ENCODE measurements at regions not wholly inside any gene's neighbourhood (a gene's known extent, or its start where the extent isn't known, plus 50 kb on each side); places are given as distances from the start of the nearest gene placed in this dataset.
"Not testable (repeated sequence)": the region's sequence is repeated elsewhere in the genome, so short reads cannot be mapped to it uniquely, and the experiment has no call there.

GRCh38 chr12:131199221-131199620, 245.5 kb downstream of the ADGRD1 start:
- Histone ChIP-seq H3K9me3 (no peaks in the 10 kb centered on the region), H3K36me3 (no peaks in the 10 kb centered on the region), H3K27ac (no peak overlapping the region), H3K4me1 (ENCODE audit: control insufficient read depth in 1 of 2, low read depth in 2 of 2) (no peaks in the 10 kb centered on the region), H3K27me3 (replicated peaks; ENCODE audit: insufficient read depth) (no peaks in the 10 kb centered on the region), H3K4me3 (no peak overlapping the region)
- no peak for DNase-seq (ENCODE audit: low spot score)
- TF ChIP-seq CTCF (IDR thresholded peaks at IDR 0.05) = no peak
- no peak for ATAC-seq (ENCODE audit: insufficient number of reproducible peaks, low FRiP score, low read depth)

- H3K27ac ChIP-seq; ATAC-seq (ENCODE audit: insufficient number of reproducible peaks, low FRiP score, low read depth); H3K27me3 ChIP-seq (replicated peaks; ENCODE audit: insufficient read depth); H3K4me3 ChIP-seq; H3K4me1 ChIP-seq (ENCODE audit: control insufficient read depth in 1 of 2, low read depth in 2 of 2); H3K9me3 ChIP-seq; DNase-seq (ENCODE audit: low spot score); H3K36me3 ChIP-seq: not testable (repeated sequence)
These were observed 248.2 kb downstream of the ADGRD1 start for GRCh38 chr12:131201912-131202311.

GRCh38 chr12:131202592-131203378, 249.1 kb downstream of the ADGRD1 start:
- Histone ChIP-seq H3K27ac (no peak overlapping the region), H3K36me3 (no peaks in the 10 kb centered on the region), H3K27me3 (replicated peaks; ENCODE audit: insufficient read depth) (no peaks in the 10 kb centered on the region), H3K4me3 (no peak overlapping the region), H3K9me3 (no peaks in the 10 kb centered on the region), H3K4me1 (ENCODE audit: control insufficient read depth in 1 of 2, low read depth in 2 of 2) (no peaks in the 10 kb centered on the region)
- DNase-seq (ENCODE audit: low spot score) (no peak), ATAC-seq (ENCODE audit: insufficient number of reproducible peaks, low FRiP score, low read depth) (no peak)
- TF ChIP-seq CTCF (IDR thresholded peaks at IDR 0.05) = no peak

GRCh38 chr12:131203666-131204415, 250.1 kb downstream of the ADGRD1 start:
- DNase-seq (ENCODE audit: low spot score) (no peak), ATAC-seq (ENCODE audit: insufficient number of reproducible peaks, low FRiP score, low read depth) (no peak)
- Histone ChIP-seq H3K27ac (no peak overlapping the region), H3K27me3 (replicated peaks; ENCODE audit: insufficient read depth) (no peaks in the 10 kb centered on the region), H3K9me3 (no peaks in the 10 kb centered on the region), H3K4me1 (ENCODE audit: control insufficient read depth in 1 of 2, low read depth in 2 of 2) (no peaks in the 10 kb centered on the region), H3K36me3 (no peaks in the 10 kb centered on the region), H3K4me3 (no peak overlapping the region)
- TF ChIP-seq CTCF (IDR thresholded peaks at IDR 0.05) = no peak

- H3K9me3 ChIP-seq = no peaks in the 10 kb centered on the region
- TF ChIP-seq CTCF (IDR thresholded peaks at IDR 0.05) = no peak
- no peaks in the 10 kb centered on the region for H3K4me1 ChIP-seq (ENCODE audit: control insufficient read depth in 1 of 2, low read depth in 2 of 2)
- H3K27ac ChIP-seq = no peak overlapping the region
- DNase-seq (ENCODE audit: low spot score) = no peak
- no peak overlapping the region for H3K4me3 ChIP-seq
- no peaks in the 10 kb centered on the region for H3K36me3 ChIP-seq
- H3K27me3 ChIP-seq (replicated peaks; ENCODE audit: insufficient read depth) = no peaks in the 10 kb centered on the region
- ATAC-seq (ENCODE audit: insufficient number of reproducible peaks, low FRiP score, low read depth) = no peak
These were observed 250.9 kb downstream of the ADGRD1 start for GRCh38 chr12:131204416-131205274.

- DNase-seq (ENCODE audit: low spot score); H3K4me3 ChIP-seq; H3K27me3 ChIP-seq (replicated peaks; ENCODE audit: insufficient read depth); H3K4me1 ChIP-seq (ENCODE audit: control insufficient read depth in 1 of 2, low read depth in 2 of 2); H3K9me3 ChIP-seq; H3K36me3 ChIP-seq; H3K27ac ChIP-seq; ATAC-seq (ENCODE audit: insufficient number of reproducible peaks, low FRiP score, low read depth): not testable (repeated sequence)
These were observed 251.7 kb downstream of the ADGRD1 start for GRCh38 chr12:131205275-131205933.

- ATAC-seq (ENCODE audit: insufficient number of reproducible peaks, low FRiP score, low read depth) = not testable (repeated sequence)
These were observed 253.1 kb downstream of the ADGRD1 start for GRCh38 chr12:131206630-131207299.

More at GRCh38 chr12:131206630-131207299, 253.1 kb downstream of the ADGRD1 start:
- H3K9me3 ChIP-seq; H3K27ac ChIP-seq; H3K4me1 ChIP-seq (ENCODE audit: control insufficient read depth in 1 of 2, low read depth in 2 of 2); DNase-seq (ENCODE audit: low spot score); H3K4me3 ChIP-seq; H3K27me3 ChIP-seq (replicated peaks; ENCODE audit: insufficient read depth); H3K36me3 ChIP-seq: not testable (repeated sequence)

Data from thoracic aorta (tissue), 2 donors.